22Rv1 (cell line): ENCODE measurements at regions not wholly inside any gene's neighbourhood (a gene's known extent, or its start where the extent isn't known, plus 50 kb on each side); places are given as distances from the start of the nearest gene placed in this dataset.

Source experiments
- CTCF ChIP-seq: fragments of 450-650 bp; IDR thresholded peaks from 2 replicates; pipeline ENCODE4 v1.5.1; 2017; ENCODE audit warnings: mild to moderate bottlenecking
- ZFX ChIP-seq: fragments of 450-650 bp; IDR thresholded peaks from 2 replicates; pipeline ENCODE4 v1.6.1; 2017; ENCODE audit warnings: antibody characterized with exemption, borderline replicate concordance

- TF ChIP-seq CTCF (no peak), ZFX (no peak)
These were observed 112.3 kb upstream of the KLF13 start for GRCh38 chr15:31214158-31214863.
